Fibroblast of skin of left biceps (primary cell): ENCODE measurements at regions not wholly inside any gene's neighbourhood (a gene's known extent, or its start where the extent isn't known, plus 50 kb on each side); places are given as distances from the start of the nearest gene placed in this dataset.

Experiments used
- DNase-seq, 2 experiments: peaks; one replicate each; pipeline ENCODE4 v3.0.0-alpha.2; 2013; ENCODE audit warnings: low read depth in 2 of 2

DNA sequence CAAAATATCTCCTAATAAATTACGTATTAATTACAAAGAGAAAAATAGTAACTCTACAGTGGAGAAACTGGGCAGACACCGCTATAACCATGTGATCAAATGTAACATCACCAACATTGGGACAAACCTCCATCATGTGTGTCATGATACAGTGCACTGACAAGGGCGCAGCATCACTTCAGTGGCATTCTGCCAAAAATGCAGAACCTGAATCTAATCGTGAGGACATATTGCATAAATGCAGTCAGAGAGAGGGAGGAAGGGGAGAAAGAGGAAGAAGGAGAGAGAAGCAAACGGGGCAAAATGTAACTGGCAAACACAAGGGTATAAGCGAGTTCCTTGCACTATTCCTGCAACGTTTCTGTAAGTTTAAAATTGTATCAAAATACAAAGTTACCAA is 74.2 kb upstream of the MARCHF10 start:
- DNase-seq: no peak

DNA sequence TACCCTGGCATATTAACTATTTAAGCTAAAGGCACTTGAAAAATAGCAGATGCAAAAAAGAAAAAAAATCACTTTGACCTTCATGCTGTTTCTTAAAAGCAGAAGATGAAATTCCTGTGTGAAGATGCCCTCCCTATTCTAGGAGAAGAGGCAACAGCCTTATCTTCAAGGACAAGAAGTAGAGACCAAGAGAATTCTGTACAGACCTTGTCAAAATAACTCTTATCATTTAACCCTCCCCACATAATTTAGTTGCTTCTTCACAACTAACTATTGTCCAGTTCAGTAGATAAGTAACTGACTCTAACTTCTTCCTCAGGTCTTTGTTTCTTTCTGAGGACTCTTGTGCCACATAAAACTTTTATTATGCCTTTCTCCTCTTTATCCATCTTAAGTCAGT is 72.0 kb upstream of the MARCHF10 start:
- no peak for DNase-seq

DNA sequence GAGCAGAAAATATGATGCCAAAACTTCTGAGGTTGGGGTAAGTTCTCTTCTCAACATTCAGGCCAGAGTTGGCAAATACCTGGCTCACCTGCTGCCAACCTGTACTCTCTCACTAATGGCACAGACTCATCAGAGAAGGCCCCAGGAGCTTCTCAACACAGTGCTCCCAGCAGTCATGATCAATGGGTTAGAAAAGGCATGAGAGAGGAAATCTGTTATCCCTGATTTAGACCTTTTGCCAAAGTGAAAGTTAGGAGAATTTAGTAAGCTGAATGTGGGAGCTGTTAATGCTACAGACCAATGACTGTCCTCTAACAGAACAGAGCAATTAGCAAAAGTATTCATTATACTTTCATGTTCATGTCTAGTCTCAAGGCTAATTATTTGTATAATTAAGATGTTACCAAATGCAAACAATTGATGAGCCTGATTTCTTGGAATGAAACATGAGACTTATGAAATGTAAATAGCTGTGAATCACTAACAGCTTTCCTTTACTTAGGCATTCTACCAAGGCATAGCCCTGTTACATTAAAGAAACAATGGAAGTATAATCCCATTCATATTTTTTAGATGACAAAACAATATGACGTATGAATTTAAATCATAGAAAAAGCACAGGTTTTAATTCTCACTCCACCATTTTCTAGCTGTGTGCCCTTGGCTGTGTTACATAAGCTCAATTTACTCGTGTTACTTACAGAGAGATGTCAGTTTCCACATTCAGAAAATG is 68.7 kb upstream of the MARCHF10 start:
- DNase-seq: peak in 1 of 2 experiments; percentile 28

DNA sequence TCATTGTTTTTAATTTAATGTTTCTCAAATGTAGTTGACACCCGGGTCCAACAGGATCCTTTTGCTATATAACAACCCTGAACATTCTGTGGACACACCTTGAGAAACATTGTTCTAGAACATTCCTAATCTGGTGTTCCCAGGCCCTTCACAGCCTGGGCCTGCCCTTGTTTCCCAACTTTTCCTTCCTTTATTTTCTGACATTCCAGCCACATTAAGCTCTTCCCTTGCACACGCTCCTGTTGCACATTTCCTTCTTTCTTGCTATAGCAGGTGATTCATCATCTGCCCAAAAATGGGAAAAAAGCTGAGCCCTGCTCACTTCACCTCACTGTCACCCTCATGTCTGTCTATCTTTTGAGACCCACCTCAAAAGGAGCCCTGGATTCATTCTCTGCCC is 67.9 kb upstream of the MARCHF10 start:
- no peak for DNase-seq

DNA sequence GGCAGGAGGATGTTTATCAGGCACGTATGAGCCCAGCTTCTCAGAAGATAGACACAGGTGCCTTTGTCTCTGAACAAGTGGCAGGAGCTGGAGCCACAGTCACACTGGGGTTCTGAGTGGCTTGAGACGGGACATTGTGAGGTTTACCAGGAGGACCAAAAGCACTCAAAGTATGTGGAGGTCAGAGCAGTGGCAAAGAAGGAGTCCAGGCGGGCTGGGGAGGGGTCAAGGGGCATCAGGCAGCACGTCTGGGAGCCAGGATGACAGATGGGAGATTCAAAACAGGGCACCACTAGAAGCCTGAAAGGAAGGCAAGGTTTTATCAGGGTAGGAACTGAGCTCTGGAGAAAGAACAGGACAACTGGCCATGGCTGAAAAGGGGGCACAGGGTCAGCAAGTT is 67.2 kb upstream of the MARCHF10 start:
- no peak for DNase-seq

DNA sequence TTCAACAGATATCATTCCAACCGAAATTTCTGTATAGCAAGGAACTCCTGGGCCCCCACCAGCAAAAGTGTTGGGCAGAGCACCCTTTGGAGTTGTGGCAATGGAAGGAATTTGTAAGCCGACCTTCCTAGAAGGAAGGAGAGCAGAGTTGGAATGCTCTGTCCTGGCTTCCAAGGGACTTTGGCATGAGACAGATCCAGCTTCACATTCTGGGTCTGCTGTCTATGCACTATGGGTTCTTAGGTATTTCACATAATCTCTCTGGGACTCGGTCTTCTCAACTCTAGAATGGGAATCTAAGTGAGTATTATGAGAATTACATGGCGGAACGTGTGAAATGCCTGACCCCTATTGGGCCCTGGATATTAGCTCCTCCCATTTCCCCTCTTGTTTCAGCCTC is 63.2 kb upstream of the MARCHF10 start:
- no peak for DNase-seq

DNA sequence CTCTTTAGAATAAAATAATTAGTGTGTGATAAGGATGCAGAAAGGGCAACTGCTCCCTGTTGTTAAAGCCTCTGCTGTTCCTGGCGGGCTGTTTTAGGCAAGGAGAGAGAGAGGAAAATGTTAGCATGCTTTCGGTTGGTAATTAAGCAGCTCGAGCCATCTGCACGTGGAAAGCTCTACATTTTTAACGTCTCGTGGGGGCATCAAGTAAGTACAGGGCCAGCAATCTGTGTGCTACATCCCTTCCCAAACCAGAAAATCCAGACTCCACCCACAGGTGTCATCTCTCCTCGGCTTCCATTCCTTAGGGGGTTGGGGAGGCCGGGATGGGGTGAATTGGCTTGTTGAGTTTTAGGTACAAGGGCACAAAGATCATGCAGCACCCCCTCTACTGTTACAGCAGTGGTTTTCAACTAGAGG is 62.4 kb upstream of the MARCHF10 start:
- no peak for DNase-seq

DNA sequence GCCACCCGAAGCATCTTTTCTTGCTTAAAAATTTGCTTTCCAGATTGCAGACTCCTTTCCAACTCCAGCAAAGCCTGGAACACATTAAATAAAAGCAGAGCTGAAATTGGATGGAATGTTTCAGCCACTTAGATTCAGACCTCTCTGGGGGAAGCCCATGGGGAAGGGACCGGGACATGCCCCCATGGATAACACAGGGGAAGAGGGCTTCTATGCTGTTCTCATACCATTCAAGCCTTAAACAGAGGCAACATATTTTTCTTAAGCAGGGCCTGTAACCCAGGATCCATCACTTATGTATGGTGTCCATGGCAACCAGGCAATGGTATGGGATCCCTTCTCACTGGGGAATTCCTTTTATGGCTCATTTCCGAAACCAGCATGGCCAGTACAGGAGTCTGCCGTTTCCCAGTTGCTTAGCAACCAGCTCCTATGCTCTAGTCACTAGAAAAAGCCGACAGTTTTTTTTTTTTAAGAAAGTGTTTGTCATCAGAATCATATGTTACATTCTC is 62.0 kb upstream of the MARCHF10 start:
- peak; percentile 74 to 77 for DNase-seq

DNA sequence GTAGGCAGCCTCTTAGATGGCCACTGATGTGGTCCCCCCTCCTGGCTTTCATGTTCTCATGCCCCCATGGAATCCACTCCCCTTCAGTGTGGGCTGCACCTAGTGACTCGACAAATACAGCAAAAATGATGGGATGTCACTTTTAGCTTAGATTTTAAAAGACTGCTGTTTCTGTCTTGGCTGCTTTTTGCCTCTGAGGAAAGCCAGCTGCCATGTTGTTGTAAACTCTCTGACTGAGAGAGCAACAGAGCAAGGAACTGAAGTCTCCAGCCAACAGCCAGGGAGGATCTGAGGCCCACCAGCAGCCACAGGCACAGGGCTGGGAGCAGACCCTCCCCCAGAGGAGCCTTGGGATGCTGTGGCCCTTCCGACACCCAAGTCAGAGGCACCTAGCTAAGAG is 60.6 kb upstream of the MARCHF10 start:
- DNase-seq: no peak

DNA sequence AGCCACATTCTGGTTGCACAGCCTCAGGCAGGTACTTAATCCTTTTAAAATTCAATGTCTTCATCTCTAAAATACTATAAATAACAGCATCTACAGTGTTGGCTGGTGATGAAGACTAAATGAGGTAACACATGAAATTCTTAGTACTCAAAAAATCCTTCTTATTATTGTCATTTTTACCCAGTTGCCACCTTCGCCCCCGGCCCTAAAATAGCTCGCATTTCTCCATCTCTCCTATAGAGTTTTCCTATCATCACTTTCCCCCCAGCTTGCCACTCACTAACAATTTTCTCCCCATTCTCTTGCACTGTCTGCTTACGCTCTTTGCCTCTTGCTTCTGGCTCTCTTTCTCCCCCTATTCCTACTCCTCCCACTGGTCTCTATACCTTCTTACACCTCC is 59.9 kb upstream of the MARCHF10 start:
- DNase-seq: no peak

DNA sequence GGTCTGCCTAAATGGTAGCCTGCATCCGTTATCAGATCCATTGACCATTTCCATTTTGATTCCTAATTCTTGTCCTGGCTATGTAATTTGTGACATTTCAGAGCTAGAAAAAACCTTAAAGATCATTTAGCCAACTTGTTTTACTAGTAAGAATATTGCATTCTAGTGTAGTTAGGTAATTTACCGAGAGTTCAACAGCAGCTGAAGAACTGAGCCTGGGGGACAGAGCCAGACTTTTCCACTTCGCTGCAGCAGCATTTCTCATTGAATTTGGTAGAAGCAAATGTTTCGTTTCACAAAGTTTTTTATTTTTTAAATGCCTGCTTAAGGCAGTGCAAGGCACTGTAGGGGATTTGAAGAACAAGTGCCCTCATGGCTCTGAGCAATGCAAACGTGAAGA is 59.2 kb upstream of the MARCHF10 start:
- no peak for DNase-seq

DNA sequence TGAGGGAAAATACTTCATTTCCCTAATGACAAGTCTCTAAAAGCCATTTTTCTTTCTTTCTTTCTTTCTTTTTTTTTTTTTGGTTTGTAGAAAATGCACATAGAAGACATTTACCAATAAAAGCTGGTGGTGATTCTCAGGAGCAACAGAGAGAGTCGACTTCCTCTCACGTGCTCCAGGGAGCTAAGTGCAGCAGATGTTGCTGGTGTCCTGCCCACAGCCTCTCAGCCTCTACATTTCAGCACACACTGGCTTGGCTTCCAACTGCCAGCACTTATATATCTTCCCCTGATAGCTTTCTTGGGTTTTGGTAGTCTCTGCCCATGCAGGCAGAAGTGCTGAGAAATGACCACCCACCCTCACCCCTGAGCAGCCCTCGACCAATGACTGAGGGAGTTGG is 58.4 kb upstream of the MARCHF10 start:
- no peak for DNase-seq

DNA sequence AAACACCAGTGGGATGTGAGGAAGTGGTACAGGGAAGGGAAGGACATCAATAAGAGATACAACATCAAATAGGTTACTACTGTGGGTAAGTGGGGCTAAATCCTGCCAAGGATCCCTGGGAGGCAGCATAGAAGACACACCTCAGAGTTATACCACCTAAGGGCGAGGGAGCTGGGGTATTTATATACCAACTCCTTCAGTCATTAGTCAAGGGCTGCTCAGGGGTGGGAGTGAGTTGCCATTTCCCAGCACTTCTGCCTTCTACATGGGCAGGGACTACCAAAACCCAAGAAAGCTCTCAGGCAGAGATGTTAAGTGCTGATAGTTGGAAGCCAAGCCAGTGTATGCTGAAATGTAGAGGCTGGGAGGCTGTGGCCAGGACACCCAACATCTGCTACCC is 57.5 kb upstream of the MARCHF10 start:
- DNase-seq: no peak

DNA sequence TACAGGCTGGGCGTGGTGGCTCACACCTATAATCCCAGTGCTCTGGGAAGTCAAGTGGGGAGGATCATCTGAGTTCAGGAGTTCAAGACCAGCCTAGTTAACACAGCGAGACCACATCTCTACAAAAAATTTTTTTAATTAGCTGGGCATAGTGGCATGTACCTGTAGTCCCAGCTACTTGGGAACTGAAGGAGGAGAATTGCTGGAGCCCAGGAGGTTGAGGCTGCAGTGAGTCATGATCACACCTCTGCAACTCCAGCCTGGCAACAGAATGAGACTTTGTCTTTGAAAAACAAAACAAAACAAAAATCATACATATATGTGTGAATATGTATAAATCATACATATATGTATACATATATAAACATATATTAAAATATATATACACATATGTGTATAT is 54.1 kb upstream of the MARCHF10 start:
- DNase-seq: no peak

DNA sequence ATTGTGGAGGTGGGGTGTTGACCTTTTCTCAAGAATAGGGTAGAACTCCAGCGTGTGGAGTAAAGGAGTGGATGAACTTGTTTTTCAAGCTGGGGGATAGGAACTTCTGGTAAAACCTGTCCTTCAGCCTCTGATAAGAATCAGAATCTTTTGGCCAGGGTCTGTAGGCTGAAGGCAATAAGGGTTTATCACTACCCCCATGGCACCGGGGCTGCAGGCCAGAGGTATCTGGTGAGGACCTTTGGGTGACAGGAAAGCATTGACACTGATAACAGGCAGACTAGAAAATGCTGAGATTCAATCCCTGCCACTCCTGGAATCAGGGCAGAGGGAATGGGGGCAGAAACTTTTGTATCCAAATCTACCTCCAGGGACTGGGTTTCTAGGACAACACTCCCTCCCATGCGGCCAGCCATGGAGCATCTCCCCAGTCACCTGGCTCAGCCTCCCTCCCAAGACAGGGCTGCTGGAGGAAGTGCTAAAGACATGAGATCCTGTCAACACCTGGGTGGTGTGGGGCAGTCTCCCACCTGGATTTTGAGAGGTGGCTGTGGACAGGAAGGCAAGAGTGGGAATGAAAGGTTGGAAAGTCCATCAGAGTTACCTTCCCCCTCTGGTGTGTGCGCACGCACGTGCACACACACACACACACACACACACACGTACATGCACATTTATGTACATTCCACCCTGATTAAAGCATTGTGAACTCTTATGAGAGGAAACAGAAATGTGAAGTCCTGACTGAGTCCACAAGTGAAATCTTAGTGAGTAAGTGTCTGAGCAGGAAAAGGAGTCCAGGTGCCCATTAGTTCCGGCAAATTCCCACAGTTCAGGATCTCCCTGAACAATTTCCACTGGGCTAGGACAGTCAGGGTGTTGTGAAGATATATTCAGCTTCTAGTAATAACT is 53.1 kb upstream of the MARCHF10 start:
- DNase-seq: no peak

DNA sequence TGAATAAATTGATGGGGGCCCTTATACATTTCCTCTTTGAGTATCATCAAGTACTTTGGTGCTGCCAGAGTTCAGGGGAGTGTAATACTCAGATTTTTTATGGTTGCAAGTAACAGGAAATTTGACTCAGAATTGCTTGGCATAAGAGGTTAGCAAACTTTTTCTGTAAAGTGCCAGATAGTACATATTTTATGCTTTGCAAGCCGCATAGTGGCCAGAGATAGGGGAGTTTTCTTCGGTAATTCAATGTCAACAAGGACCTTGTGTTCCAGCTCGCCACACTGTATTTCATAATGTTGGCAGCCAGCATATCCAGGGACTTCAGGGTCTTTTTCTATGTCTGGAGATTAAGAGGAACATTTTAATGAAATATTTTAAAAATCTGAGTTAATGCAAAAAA is 51.0 kb upstream of the MARCHF10 start:
- no peak for DNase-seq
